GM21737 (cell line): ENCODE measurements at regions not wholly inside any gene's neighbourhood (a gene's known extent, or its start where the extent isn't known, plus 50 kb on each side); places are given as distances from the start of the nearest gene placed in this dataset.

Source experiments
- ATAC-seq: cut with Tn5 transposase; IDR thresholded peaks from one replicate; pipeline ENCODE4 v1.9.1; 2021; ENCODE audit warnings: mild to moderate bottlenecking, moderate library complexity; ENCODE audit not compliant: unreplicated experiment

- no peak for ATAC-seq
Measured at GRCh38 chr2:6326958-6327357, 538.7 kb downstream of the CMPK2 start.

- ATAC-seq, result no peak
Measured at GRCh38 chr2:6336752-6337471, 528.8 kb downstream of the CMPK2 start.

- ATAC-seq, result no peak
Measured at GRCh38 chr2:6337472-6337820, 528.3 kb downstream of the CMPK2 start.

- ATAC-seq, result no peak
Measured at GRCh38 chr2:6341588-6342129, 524.0 kb downstream of the CMPK2 start.

GRCh38 chr2:6342273-6342920, 523.3 kb downstream of the CMPK2 start:
- ATAC-seq, result peak; percentile 34

GRCh38 chr2:6343076-6343475, 522.6 kb downstream of the CMPK2 start:
- no peak for ATAC-seq

- peak; percentile 82 for ATAC-seq
Measured at GRCh38 chr2:6352247-6352646, 513.5 kb downstream of the CMPK2 start.

GRCh38 chr2:6352906-6353515, 512.7 kb downstream of the CMPK2 start:
- ATAC-seq, result no peak

GRCh38 chr2:6353669-6354068, 512.0 kb downstream of the CMPK2 start:
- peak; percentile 50 for ATAC-seq

GRCh38 chr2:6354546-6354945, 511.2 kb downstream of the CMPK2 start:
- ATAC-seq, result no peak

GRCh38 chr2:6355886-6356761, 509.6 kb downstream of the CMPK2 start:
- ATAC-seq, result no peak

- no peak for ATAC-seq
Measured at GRCh38 chr2:6358546-6358945, 507.2 kb downstream of the CMPK2 start.

GRCh38 chr2:6358985-6359384, 506.7 kb downstream of the CMPK2 start:
- ATAC-seq, result no peak

- ATAC-seq, result no peak
Measured at GRCh38 chr2:6359964-6360363, 505.7 kb downstream of the CMPK2 start.

GRCh38 chr2:6362671-6363450, 502.8 kb downstream of the CMPK2 start:
- no peak for ATAC-seq

- no peak for ATAC-seq
Measured at GRCh38 chr2:6368281-6368680, 497.4 kb downstream of the CMPK2 start.

GRCh38 chr2:6369266-6369665, 496.4 kb downstream of the CMPK2 start:
- no peak for ATAC-seq

- ATAC-seq, result no peak
Measured at GRCh38 chr2:6370753-6371551, 494.8 kb downstream of the CMPK2 start.

GRCh38 chr2:6372317-6372901, 493.3 kb downstream of the CMPK2 start:
- no peak for ATAC-seq
